Amygdala (tissue), 56 donors: ENCODE measurements at regions not wholly inside any gene's neighbourhood (a gene's known extent, or its start where the extent isn't known, plus 50 kb on each side); places are given as distances from the start of the nearest gene placed in this dataset.
"Not testable (repeated sequence)": the region's sequence is repeated elsewhere in the genome, so short reads cannot be mapped to it uniquely, and the experiment has no call there.

Experiments used
- DNase-seq, 56 donors: peaks; one replicate each; lab custom pipeline; 2025; lab: John Stamatoyannopoulos, UW

- no peak for DNase-seq
These were observed 68.3 kb downstream of the ALG10B start for GRCh38 chr12:38384816-38385378.

- no peak for DNase-seq
These were observed 68.9 kb downstream of the ALG10B start for GRCh38 chr12:38385486-38385885.

- DNase-seq, result no peak
These were observed 69.8 kb downstream of the ALG10B start for GRCh38 chr12:38386205-38386985.

GRCh38 chr12:38389614-38390013 is 73.0 kb downstream of the ALG10B start:
- DNase-seq, result no peak

GRCh38 chr12:38391007-38391406 is 74.4 kb downstream of the ALG10B start:
- DNase-seq, result no peak

- no peak for DNase-seq
These were observed 76.1 kb downstream of the ALG10B start for GRCh38 chr12:38392554-38393144.

GRCh38 chr12:38399711-38400206 is 83.2 kb downstream of the ALG10B start:
- DNase-seq, result no peak

GRCh38 chr12:38402811-38403210 is 86.2 kb downstream of the ALG10B start:
- DNase-seq, result no peak

GRCh38 chr12:38409511-38409910 is 92.9 kb downstream of the ALG10B start:
- no peak for DNase-seq

- no peak for DNase-seq
These were observed 94.9 kb downstream of the ALG10B start for GRCh38 chr12:38411426-38411825.

- no peak for DNase-seq
These were observed 95.4 kb downstream of the ALG10B start for GRCh38 chr12:38411946-38412345.

GRCh38 chr12:38417101-38417500 is 100.5 kb downstream of the ALG10B start:
- no peak for DNase-seq

- DNase-seq, result no peak
These were observed 107.9 kb downstream of the ALG10B start for GRCh38 chr12:38424436-38424835.

GRCh38 chr12:38427442-38427841 is 110.9 kb downstream of the ALG10B start:
- no peak for DNase-seq

GRCh38 chr12:38431921-38432320 is 115.3 kb downstream of the ALG10B start:
- no peak for DNase-seq

GRCh38 chr12:38441871-38442281 is 125.3 kb downstream of the ALG10B start:
- DNase-seq, result not testable (repeated sequence)

GRCh38 chr12:38445040-38445439 is 128.5 kb downstream of the ALG10B start:
- DNase-seq, result no peak

- DNase-seq, result no peak
These were observed 132.4 kb downstream of the ALG10B start for GRCh38 chr12:38448991-38449390.

GRCh38 chr12:38456537-38457120 is 140.1 kb downstream of the ALG10B start:
- DNase-seq, result no peak

- no peak for DNase-seq
These were observed 148.4 kb downstream of the ALG10B start for GRCh38 chr12:38465020-38465419.

- DNase-seq, result peak in 1 of 56 donors; percentile 5
These were observed 153.1 kb downstream of the ALG10B start for GRCh38 chr12:38469715-38470114.
